ENCODE measurements at regions not wholly inside any gene's neighbourhood (a gene's known extent, or its start where the extent isn't known, plus 50 kb on each side); places are given as distances from the start of the nearest gene placed in this dataset.

- Histone ChIP-seq H3K27ac (no peak overlapping the region), H3K27me3 (ENCODE audit: insufficient read depth, low read depth, severe bottlenecking) (no peaks in the 10 kb centered on the region), H3K36me3 (no peaks in the 10 kb centered on the region), H3K9me3 (ENCODE audit: severe bottlenecking) (no peaks in the 10 kb centered on the region), H3K4me3 (ENCODE audit: low read depth, low read length) (no peak overlapping the region)
- no peak for DNase-seq
- no peak for TF ChIP-seq CTCF (IDR thresholded peaks at IDR 0.05; ENCODE audit: low read depth, low read length)
Measured at GRCh38 chr4:96486563-96486962, 646.7 kb downstream of the PDHA2 start.

GRCh38 chr4:96497621-96498020 is 657.7 kb downstream of the PDHA2 start:
- TF ChIP-seq CTCF (IDR thresholded peaks at IDR 0.05; ENCODE audit: low read depth, low read length) = no peak
- Histone ChIP-seq H3K27me3 (ENCODE audit: insufficient read depth, low read depth, severe bottlenecking) (no peaks in the 10 kb centered on the region), H3K9me3 (ENCODE audit: severe bottlenecking) (no peaks in the 10 kb centered on the region), H3K27ac (no peak overlapping the region), H3K4me3 (ENCODE audit: low read depth, low read length) (no peak overlapping the region), H3K36me3 (no peaks in the 10 kb centered on the region)
- DNase-seq = no peak

- TF ChIP-seq CTCF (IDR thresholded peaks at IDR 0.05; ENCODE audit: low read depth, low read length) = no peak
- no peak overlapping the region for H3K4me3 ChIP-seq (ENCODE audit: low read depth, low read length)
- DNase-seq = no peak
- no peaks in the 10 kb centered on the region for H3K36me3 ChIP-seq
- no peak overlapping the region for H3K27ac ChIP-seq
- H3K27me3 ChIP-seq (ENCODE audit: insufficient read depth, low read depth, severe bottlenecking) = no peaks in the 10 kb centered on the region
- H3K9me3 ChIP-seq (ENCODE audit: severe bottlenecking) = no peaks in the 10 kb centered on the region
Measured at GRCh38 chr4:96504386-96504785, 664.5 kb downstream of the PDHA2 start.

- DNase-seq = no peak
- no peaks in the 10 kb centered on the region for H3K9me3 ChIP-seq (ENCODE audit: severe bottlenecking)
- H3K27me3 ChIP-seq (ENCODE audit: insufficient read depth, low read depth, severe bottlenecking) = no peaks in the 10 kb centered on the region
- no peak for TF ChIP-seq CTCF (IDR thresholded peaks at IDR 0.05; ENCODE audit: low read depth, low read length)
- no peak overlapping the region for H3K27ac ChIP-seq
- no peaks in the 10 kb centered on the region for H3K36me3 ChIP-seq
- H3K4me3 ChIP-seq (ENCODE audit: low read depth, low read length) = no peak overlapping the region
Measured at GRCh38 chr4:96509039-96509741, 669.3 kb downstream of the PDHA2 start.

- no peaks in the 10 kb centered on the region for H3K9me3 ChIP-seq (ENCODE audit: severe bottlenecking)
- no peak for DNase-seq
- no peak overlapping the region for H3K4me3 ChIP-seq (ENCODE audit: low read depth, low read length)
- H3K27ac ChIP-seq = no peak overlapping the region
- H3K36me3 ChIP-seq = no peaks in the 10 kb centered on the region
- TF ChIP-seq CTCF (IDR thresholded peaks at IDR 0.05; ENCODE audit: low read depth, low read length) = no peak
- no peaks in the 10 kb centered on the region for H3K27me3 ChIP-seq (ENCODE audit: insufficient read depth, low read depth, severe bottlenecking)
Measured at GRCh38 chr4:96519291-96519690, 679.4 kb downstream of the PDHA2 start.

GRCh38 chr4:96521046-96521536 is 681.2 kb downstream of the PDHA2 start:
- Histone ChIP-seq H3K27ac (no peak overlapping the region), H3K36me3 (no peaks in the 10 kb centered on the region), H3K4me3 (ENCODE audit: low read depth, low read length) (no peak overlapping the region), H3K27me3 (ENCODE audit: insufficient read depth, low read depth, severe bottlenecking) (no peaks in the 10 kb centered on the region), H3K9me3 (ENCODE audit: severe bottlenecking) (no peaks in the 10 kb centered on the region)
- no peak for DNase-seq
- TF ChIP-seq CTCF (IDR thresholded peaks at IDR 0.05; ENCODE audit: low read depth, low read length) = no peak

Measured in WERI-Rb-1 (cell line).